ENCODE measurements at regions not wholly inside any gene's neighbourhood (a gene's known extent, or its start where the extent isn't known, plus 50 kb on each side); places are given as distances from the start of the nearest gene placed in this dataset.

- H3K36me3 ChIP-seq: no peaks in the 10 kb centered on the region
These were observed 265.4 kb downstream of the DCDC2C start for GRCh38 chr2:3968736-3969135.

GRCh38 chr2:3970791-3971651 is 267.6 kb downstream of the DCDC2C start:
- intact Hi-C loops (cut with micrococcal nuclease): no loop called here
- H3K4me3 ChIP-seq: no peak overlapping the region
- H3K36me3 ChIP-seq: no peaks in the 10 kb centered on the region
- no peaks in the 10 kb centered on the region for H3K9me3 ChIP-seq (replicated peaks)
- DNase-seq: no peak
- H3K27ac ChIP-seq (replicated peaks): no peak overlapping the region
- H3K27me3 ChIP-seq (ENCODE audit: low read depth): peaks cover 71% of the 10 kb centered on the region
- no peaks in the 10 kb centered on the region for H3K4me1 ChIP-seq
- no peak for TF ChIP-seq CTCF (IDR thresholded peaks at IDR 0.05; ENCODE audit: borderline replicate concordance)

More at GRCh38 chr2:3968736-3969135, 265.4 kb downstream of the DCDC2C start:
- TF ChIP-seq CTCF (IDR thresholded peaks at IDR 0.05; ENCODE audit: borderline replicate concordance): no peak
- Histone ChIP-seq H3K4me1 (no peaks in the 10 kb centered on the region), H3K27me3 (ENCODE audit: low read depth) (peaks cover 90% of the 10 kb centered on the region), H3K9me3 (replicated peaks) (no peaks in the 10 kb centered on the region), H3K4me3 (no peak overlapping the region), H3K27ac (replicated peaks) (no peak overlapping the region)
- no peak for DNase-seq
- intact Hi-C loops (cut with micrococcal nuclease): no loop called here

- H3K4me3 ChIP-seq: no peak overlapping the region
- no peak overlapping the region for H3K27ac ChIP-seq (replicated peaks)
- no peaks in the 10 kb centered on the region for H3K4me1 ChIP-seq
- H3K36me3 ChIP-seq: no peaks in the 10 kb centered on the region
- H3K27me3 ChIP-seq (ENCODE audit: low read depth): peaks cover 64% of the 10 kb centered on the region
- intact Hi-C loops (cut with micrococcal nuclease): no loop called here
- no peak for DNase-seq
- no peaks in the 10 kb centered on the region for H3K9me3 ChIP-seq (replicated peaks)
- no peak for TF ChIP-seq CTCF (IDR thresholded peaks at IDR 0.05; ENCODE audit: borderline replicate concordance)
These were observed 268.3 kb downstream of the DCDC2C start for GRCh38 chr2:3971652-3972192.

GRCh38 chr2:3972377-3972776 is 269.0 kb downstream of the DCDC2C start:
- no peak overlapping the region for H3K4me3 ChIP-seq
- no peaks in the 10 kb centered on the region for H3K4me1 ChIP-seq
- H3K9me3 ChIP-seq (replicated peaks): no peaks in the 10 kb centered on the region
- no peak for TF ChIP-seq CTCF (IDR thresholded peaks at IDR 0.05; ENCODE audit: borderline replicate concordance)
- H3K27ac ChIP-seq (replicated peaks): no peak overlapping the region
- no peak for DNase-seq
- intact Hi-C loops (cut with micrococcal nuclease): no loop called here
- peaks cover 62% of the 10 kb centered on the region for H3K27me3 ChIP-seq (ENCODE audit: low read depth)
- no peaks in the 10 kb centered on the region for H3K36me3 ChIP-seq

GRCh38 chr2:3974765-3975164 is 271.4 kb downstream of the DCDC2C start:
- Histone ChIP-seq H3K27me3 (ENCODE audit: low read depth) (peaks cover 40% of the 10 kb centered on the region), H3K36me3 (no peaks in the 10 kb centered on the region), H3K4me3 (no peak overlapping the region), H3K27ac (replicated peaks) (no peak overlapping the region), H3K4me1 (no peaks in the 10 kb centered on the region), H3K9me3 (replicated peaks) (peaks cover 12% of the 10 kb centered on the region)
- DNase-seq: no peak
- intact Hi-C loops (cut with micrococcal nuclease): no loop called here
- no peak for TF ChIP-seq CTCF (IDR thresholded peaks at IDR 0.05; ENCODE audit: borderline replicate concordance)

Measured in left ventricle myocardium inferior (tissue), 1 donor.